HuH-7 (cell line): ENCODE measurements at regions not wholly inside any gene's neighbourhood (a gene's known extent, or its start where the extent isn't known, plus 50 kb on each side); places are given as distances from the start of the nearest gene placed in this dataset.
A peak's percentile ranks its signal among the peaks of the same experiment; 100 is the strongest.

Source experiments
- DNase-seq: peaks from one replicate; pipeline ENCODE4 v3.0.0; 2011; ENCODE audit warnings: low spot score

DNA sequence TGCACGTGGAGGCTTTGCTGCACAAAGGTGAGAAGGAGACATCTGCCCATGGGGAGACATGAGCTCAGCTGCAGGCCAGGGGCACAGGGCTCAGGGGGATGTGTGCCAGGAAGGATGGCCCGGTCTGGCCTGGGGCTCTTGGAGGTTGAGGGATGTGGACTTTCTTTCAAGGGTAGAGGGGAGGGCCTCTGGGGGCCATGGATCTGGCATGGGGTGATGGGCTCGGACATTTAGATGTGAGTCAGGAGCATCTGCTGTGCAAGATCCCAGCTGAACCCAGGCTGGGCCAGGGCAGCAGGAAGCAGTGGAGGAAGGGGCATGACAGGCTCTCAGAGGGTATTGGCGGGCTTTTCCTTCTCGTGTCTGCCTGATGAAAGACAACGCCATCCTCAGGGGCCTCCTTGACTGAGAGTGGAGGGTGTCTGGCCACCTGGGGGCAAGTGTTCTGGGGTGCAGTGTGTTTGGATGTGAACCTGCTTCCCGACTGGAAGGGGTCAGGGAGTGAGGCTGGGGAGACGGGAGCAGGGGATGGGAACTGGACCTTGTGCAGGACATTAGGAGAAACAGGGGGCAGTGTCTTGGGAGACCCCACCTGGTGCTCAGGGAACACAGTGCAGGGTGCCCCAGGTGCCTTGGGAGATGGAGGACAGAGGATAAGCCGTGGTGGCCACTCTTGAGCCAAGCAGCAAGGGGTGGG lies 156.1 kb downstream of the ERMARD start:
- DNase-seq, result no peak

GRCh38 chr6:169906688-169907418 lies 155.4 kb downstream of the ERMARD start:
- no peak for DNase-seq

DNA sequence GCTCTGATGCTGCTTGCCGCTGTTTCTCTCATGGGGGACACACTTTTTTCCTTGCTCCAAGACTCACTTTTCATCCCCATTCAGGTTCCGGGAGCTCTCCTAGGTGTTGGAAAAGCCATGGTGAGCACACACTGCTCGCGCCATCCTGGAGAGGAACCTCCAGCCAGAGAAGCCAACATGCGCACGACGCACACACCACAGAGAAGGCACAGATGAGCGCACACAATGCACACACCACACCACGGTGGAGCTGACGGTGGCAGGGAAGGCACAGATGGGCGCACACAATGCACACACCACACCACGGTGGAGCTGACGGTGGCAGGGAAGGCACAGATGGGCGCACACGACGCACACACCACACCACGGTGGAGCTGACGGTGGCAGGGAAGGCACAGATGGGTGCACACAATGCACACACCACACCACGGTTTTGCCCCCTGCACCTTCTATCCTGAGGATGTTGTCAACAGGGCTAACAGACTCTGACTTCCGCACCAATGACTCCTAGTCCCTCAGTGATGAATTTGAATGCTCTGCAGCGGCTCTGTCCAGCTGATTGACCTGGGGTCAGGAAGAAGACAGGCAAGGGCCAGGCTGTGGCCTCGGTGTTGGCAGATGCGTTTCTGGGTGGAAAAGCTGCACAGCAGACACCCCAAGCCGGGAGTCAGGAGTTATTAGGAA lies 154.7 kb downstream of the ERMARD start:
- DNase-seq, result no peak

GRCh38 chr6:169905041-169905807 lies 153.8 kb downstream of the ERMARD start:
- no peak for DNase-seq

GRCh38 chr6:169904051-169904922 lies 152.9 kb downstream of the ERMARD start:
- no peak for DNase-seq

- no peak for DNase-seq
Observed at GRCh38 chr6:169903122-169903521, 151.7 kb downstream of the ERMARD start.

GRCh38 chr6:169902604-169903003 lies 151.2 kb downstream of the ERMARD start:
- DNase-seq, result no peak

- DNase-seq, result no peak
Observed at GRCh38 chr6:169902070-169902469, 150.6 kb downstream of the ERMARD start.

GRCh38 chr6:169899481-169900145 lies 148.2 kb downstream of the ERMARD start:
- peak; percentile 52 for DNase-seq

DNA sequence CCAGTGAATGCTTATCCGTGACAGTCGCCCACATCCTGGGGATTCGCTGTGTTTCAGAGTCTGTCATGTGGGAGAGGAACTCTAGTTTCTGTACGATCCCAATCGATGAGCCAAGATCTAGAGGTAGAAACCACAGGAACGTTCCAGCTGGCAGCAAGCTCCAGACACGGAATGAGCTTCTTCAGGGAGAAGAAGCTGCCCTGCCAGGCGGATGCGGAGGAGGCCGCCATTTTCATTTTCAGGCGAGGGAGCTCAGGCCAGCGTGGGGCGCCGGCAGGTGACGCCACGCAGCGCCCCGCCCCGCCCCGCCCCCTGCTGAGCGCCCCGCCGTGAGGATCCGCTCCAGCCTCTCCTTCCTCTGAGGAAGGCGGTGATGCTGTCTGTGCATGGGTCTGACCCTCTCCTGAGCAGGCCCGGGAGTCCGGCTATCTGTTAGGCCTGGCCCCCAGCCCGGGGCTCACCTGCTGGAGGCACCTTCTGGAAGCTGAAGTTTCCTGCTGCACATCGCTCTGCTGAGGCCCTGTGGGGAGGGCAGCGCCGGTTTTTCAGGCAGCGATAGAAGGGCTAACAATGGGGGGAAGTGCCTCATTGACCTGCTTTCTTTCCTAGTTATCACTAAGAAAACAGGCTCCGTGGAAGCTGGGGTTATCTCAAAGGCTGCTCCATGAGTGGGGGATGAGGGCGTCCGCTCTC lies 147.5 kb downstream of the ERMARD start:
- no peak for DNase-seq

GRCh38 chr6:169897601-169898358 lies 146.4 kb downstream of the ERMARD start:
- no peak for DNase-seq

- no peak for DNase-seq
Observed at GRCh38 chr6:169896826-169897456, 145.5 kb downstream of the ERMARD start.

DNA sequence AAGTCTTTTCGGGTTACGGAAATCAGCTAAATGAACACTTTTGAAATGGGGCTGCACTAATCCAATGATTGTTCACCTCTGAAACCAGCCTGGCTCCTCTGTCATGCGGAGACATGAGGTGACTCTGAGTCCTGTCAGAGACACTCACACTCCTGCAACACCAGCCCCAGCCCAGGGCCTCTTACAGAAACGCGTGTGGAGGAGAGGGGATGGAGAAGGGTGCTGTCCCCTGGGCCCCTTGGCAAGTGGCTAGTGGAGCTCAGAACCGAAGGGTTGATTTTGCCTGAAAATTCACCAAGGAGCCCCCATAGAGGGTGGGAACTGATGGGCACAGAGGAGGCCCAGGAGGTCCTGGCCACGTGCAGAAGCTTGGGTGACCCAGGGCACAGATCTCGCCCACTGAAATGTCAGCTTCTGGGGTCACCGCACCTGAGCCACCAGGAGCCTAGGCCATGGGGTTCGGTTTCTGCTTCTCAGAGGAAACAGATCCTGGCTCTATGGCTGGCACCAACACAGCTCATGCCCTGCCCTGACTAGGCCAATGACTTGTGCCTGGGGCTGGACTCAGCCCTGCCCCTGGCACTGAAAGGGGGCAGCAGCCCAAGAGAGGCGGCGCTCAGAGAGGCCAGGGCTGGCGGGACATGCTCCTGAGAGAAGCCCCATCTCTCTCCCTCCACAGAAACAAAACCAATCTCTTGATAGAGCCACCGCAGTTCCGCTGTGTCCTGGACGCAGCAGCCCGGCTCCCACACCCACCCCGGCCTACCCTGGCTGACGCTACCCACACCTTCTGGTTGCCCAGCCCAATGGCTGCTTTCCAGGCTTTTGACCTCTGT lies 144.7 kb downstream of the ERMARD start:
- DNase-seq, result no peak

- no peak for DNase-seq
Observed at GRCh38 chr6:169895000-169895759, 143.8 kb downstream of the ERMARD start.

GRCh38 chr6:169894377-169894960 lies 143.0 kb downstream of the ERMARD start:
- no peak for DNase-seq

- no peak for DNase-seq
Observed at GRCh38 chr6:169893624-169894023, 142.2 kb downstream of the ERMARD start.

DNA sequence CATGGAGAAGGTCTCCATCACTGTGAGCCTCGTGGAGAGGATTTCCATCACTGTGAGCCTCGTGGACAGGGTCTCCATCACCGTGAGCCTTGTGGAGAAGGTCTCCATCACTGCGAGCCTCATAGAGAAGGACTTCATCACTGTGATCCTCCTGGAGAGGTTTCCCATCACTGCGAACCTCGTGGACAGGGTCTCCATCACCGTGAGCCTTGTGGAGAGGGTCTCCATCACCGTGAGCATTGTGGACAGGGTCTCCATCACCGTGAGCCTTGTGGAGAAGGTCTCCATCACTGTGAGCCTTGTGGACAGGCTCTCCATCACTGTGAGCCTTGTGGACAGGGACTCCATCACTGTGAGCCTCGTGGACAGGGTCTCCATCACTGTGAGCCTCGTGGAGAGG lies 140.4 kb downstream of the ERMARD start:
- DNase-seq, result no peak
